ENCODE measurements at regions not wholly inside any gene's neighbourhood (a gene's known extent, or its start where the extent isn't known, plus 50 kb on each side); places are given as distances from the start of the nearest gene placed in this dataset.

DNA sequence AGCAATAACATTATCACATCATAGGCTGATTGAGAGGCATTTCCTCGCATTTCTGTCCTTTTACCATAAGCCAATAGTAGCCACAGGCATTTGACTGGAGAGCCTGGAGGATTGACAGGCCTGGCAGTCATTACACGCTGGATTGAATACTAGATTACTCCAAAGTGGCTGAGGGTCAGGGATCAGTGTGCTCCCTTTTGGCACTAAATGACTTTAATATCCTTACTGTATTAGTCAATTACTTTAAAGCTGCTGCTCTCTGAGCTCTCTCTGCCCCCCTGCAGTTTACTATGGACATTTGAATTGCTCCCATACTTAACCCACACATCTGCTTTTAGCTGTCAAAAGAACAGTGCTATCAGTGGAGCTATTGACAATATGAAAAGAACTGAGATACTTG lies 302.0 kb downstream of the TFEC start:
- POLR2A ChIA-PET: no interaction called here
- intact Hi-C loops (cut with micrococcal nuclease): no loop called here
- CTCF ChIA-PET: interaction anchor here (0.5 kb wide), 1 partner anchor 746 kb away, joined by 3 read pairs; no protein-coding TSS in a partner anchor
- Mint-ChIP-seq H3K4me3 (ENCODE audit: unreplicated experiment) (no peak overlapping the region), H3K27ac (ENCODE audit: low read depth, unreplicated experiment) (no peak overlapping the region), H3K27me3 (ENCODE audit: insufficient read depth, unreplicated experiment) (peaks cover 94% of the 10 kb centered on the region), H3K9me3 (ENCODE audit: unreplicated experiment) (no peaks in the 10 kb centered on the region), H3K4me1 (ENCODE audit: insufficient read depth, unreplicated experiment) (no peaks in the 10 kb centered on the region), H3K36me3 (ENCODE audit: insufficient read depth, unreplicated experiment) (no peaks in the 10 kb centered on the region)
- no peak for DNase-seq (ENCODE audit: unreplicated experiment)
- TF ChIP-seq, protein P1, sequence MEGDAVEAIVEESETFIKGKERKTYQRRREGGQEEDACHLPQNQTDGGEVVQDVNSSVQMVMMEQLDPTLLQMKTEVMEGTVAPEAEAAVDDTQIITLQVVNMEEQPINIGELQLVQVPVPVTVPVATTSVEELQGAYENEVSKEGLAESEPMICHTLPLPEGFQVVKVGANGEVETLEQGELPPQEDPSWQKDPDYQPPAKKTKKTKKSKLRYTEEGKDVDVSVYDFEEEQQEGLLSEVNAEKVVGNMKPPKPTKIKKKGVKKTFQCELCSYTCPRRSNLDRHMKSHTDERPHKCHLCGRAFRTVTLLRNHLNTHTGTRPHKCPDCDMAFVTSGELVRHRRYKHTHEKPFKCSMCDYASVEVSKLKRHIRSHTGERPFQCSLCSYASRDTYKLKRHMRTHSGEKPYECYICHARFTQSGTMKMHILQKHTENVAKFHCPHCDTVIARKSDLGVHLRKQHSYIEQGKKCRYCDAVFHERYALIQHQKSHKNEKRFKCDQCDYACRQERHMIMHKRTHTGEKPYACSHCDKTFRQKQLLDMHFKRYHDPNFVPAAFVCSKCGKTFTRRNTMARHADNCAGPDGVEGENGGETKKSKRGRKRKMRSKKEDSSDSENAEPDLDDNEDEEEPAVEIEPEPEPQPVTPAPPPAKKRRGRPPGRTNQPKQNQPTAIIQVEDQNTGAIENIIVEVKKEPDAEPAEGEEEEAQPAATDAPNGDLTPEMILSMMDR (IDR thresholded peaks at IDR 0.05; ENCODE audit: unreplicated experiment): no peak
- no TSS peak for BruUV-seq (replicated peaks)

DNA sequence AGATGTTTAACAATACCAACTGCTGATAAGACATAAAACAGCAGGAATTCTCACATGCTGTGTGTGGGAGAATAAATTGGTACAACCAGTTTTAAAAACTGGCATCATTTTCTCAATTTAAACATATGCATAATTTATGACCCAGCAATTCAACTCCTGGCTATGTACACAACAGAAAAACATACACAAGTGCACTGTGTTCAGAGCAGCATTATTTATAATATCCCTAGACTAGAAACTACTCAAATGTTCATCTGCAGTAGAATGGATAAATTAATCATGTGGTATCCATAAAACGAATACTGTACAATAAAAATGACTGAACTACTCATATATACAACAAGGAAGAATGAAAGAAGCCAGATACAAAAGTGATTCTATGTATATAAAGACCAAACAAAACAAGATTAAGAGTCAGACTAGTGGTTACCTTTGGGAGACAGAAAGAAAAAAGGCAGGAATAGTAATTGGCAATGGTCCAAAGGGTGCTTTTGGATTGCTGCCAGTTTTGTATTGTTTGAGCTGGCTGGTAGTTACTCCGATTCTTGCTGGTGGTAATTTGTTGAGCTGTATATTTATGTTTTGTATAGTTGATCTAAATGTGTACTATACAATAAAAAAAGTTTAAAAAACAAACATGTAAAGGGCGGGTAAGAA lies 306.0 kb downstream of the TFEC start:
- ChIA-PET CTCF (no interaction called here), POLR2A (interaction anchor here (0.6 kb wide), 1 partner anchor 445 kb away, joined by 3 read pairs; no protein-coding TSS in a partner anchor)
- H3K4me1 Mint-ChIP-seq (ENCODE audit: insufficient read depth, unreplicated experiment): no peaks in the 10 kb centered on the region
- BruUV-seq (replicated peaks): no TSS peak
- H3K4me3 Mint-ChIP-seq (ENCODE audit: unreplicated experiment): no peak overlapping the region
- TF ChIP-seq, protein P1 (IDR thresholded peaks at IDR 0.05; ENCODE audit: unreplicated experiment): no peak
- peak; percentile 25 for DNase-seq (ENCODE audit: unreplicated experiment)
- H3K36me3 Mint-ChIP-seq (ENCODE audit: insufficient read depth, unreplicated experiment): no peaks in the 10 kb centered on the region
- intact Hi-C loops (cut with micrococcal nuclease): no loop called here
- H3K9me3 Mint-ChIP-seq (ENCODE audit: unreplicated experiment): no peaks in the 10 kb centered on the region
- H3K27me3 Mint-ChIP-seq (ENCODE audit: insufficient read depth, unreplicated experiment): peaks cover 90% of the 10 kb centered on the region
- no peak overlapping the region for H3K27ac Mint-ChIP-seq (ENCODE audit: low read depth, unreplicated experiment)

DNA sequence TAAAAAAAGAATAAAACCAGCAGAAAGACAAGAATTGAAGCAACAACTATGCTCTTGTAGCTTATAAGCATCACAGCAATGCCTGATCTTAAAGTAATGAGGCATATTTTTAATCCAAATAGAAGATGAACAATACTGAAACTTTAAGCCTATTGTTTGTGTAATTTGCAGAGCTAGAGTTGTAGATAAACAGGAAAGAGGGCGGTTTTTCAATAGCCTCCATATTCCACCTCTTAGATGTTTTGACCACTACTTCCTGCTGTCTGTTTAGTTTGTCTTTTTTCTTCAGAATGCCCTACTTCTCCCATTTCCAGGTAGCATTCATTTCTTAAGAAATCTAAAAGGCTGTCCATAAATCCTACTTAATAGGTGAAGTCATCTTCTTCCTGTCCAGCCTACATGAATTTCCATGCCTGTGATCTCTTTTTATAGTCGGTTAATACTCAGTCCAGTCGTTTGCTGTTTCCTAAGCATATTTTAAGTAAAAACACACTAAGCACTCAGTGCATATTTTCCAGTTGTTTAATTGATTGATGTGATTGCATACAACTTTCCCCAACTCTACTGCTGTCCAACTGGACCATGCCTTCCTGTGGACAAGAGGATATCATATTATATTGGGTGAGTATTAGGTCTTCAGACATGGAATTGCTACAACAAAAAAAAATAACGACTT lies 308.1 kb downstream of the TFEC start:
- intact Hi-C loops (cut with micrococcal nuclease): no loop called here

More for the DNA sequence above, 308.1 kb downstream of the TFEC start:
- Mint-ChIP-seq H3K9me3 (ENCODE audit: unreplicated experiment) (no peaks in the 10 kb centered on the region), H3K27me3 (ENCODE audit: insufficient read depth, unreplicated experiment) (peaks cover 83% of the 10 kb centered on the region), H3K4me1 (ENCODE audit: insufficient read depth, unreplicated experiment) (no peaks in the 10 kb centered on the region), H3K4me3 (ENCODE audit: unreplicated experiment) (no peak overlapping the region), H3K27ac (ENCODE audit: low read depth, unreplicated experiment) (no peak overlapping the region), H3K36me3 (ENCODE audit: insufficient read depth, unreplicated experiment) (no peaks in the 10 kb centered on the region)
- POLR2A ChIA-PET: interaction anchor here (0.9 kb wide), 1 partner anchor 67 kb away, joined by 3 read pairs; no protein-coding TSS in a partner anchor
- DNase-seq (ENCODE audit: unreplicated experiment): no peak
- no TSS peak for BruUV-seq (replicated peaks)
- TF ChIP-seq, protein P1 (IDR thresholded peaks at IDR 0.05; ENCODE audit: unreplicated experiment): no peak
- CTCF ChIA-PET: no interaction called here
